Activated naive CD8-positive, alpha-beta T cell (primary cell): ENCODE measurements at regions not wholly inside any gene's neighbourhood (a gene's known extent, or its start where the extent isn't known, plus 50 kb on each side); places are given as distances from the start of the nearest gene placed in this dataset.

Source experiments
- H3K27ac Mint-ChIP-seq: one replicate; pipeline ENCODE4 v1.8.0; 2021; ENCODE audit warnings: mixed read lengths
- H3K27me3 Mint-ChIP-seq: one replicate; pipeline ENCODE4 v1.8.0; 2021; ENCODE audit warnings: mixed read lengths
- H3K36me3 Mint-ChIP-seq: one replicate; pipeline ENCODE4 v1.8.0; 2021; ENCODE audit warnings: mixed read lengths
- H3K4me1 Mint-ChIP-seq: one replicate; pipeline ENCODE4 v1.8.0; 2021; ENCODE audit warnings: low read depth, mixed read lengths
- H3K4me3 Mint-ChIP-seq: one replicate; pipeline ENCODE4 v1.8.0; 2021; ENCODE audit warnings: mild to moderate bottlenecking, mixed read lengths
- H3K9me3 Mint-ChIP-seq: one replicate; pipeline ENCODE4 v1.8.0; 2021; ENCODE audit warnings: low read depth, mixed read lengths

- no peak overlapping the region for H3K4me3 Mint-ChIP-seq
- H3K36me3 Mint-ChIP-seq: no peaks in the 10 kb centered on the region
- H3K4me1 Mint-ChIP-seq: no peaks in the 10 kb centered on the region
- H3K27ac Mint-ChIP-seq: no peak overlapping the region
- peaks cover 36% of the 10 kb centered on the region for H3K9me3 Mint-ChIP-seq
- no peaks in the 10 kb centered on the region for H3K27me3 Mint-ChIP-seq
Measured at GRCh38 chr5:12467799-12468198, 563.6 kb upstream of the CTNND2 start.

- Mint-ChIP-seq H3K36me3 (no peaks in the 10 kb centered on the region), H3K9me3 (peaks cover 23% of the 10 kb centered on the region), H3K27ac (no peak overlapping the region), H3K4me1 (no peaks in the 10 kb centered on the region), H3K4me3 (no peak overlapping the region), H3K27me3 (no peaks in the 10 kb centered on the region)
Measured at GRCh38 chr5:12460493-12461261, 556.4 kb upstream of the CTNND2 start.

GRCh38 chr5:12459326-12459725 is 555.1 kb upstream of the CTNND2 start:
- Mint-ChIP-seq H3K27me3 (no peaks in the 10 kb centered on the region), H3K36me3 (no peaks in the 10 kb centered on the region), H3K9me3 (peaks cover 23% of the 10 kb centered on the region), H3K27ac (no peak overlapping the region), H3K4me3 (no peak overlapping the region), H3K4me1 (no peaks in the 10 kb centered on the region)

- Mint-ChIP-seq H3K36me3 (no peaks in the 10 kb centered on the region), H3K27me3 (no peaks in the 10 kb centered on the region), H3K4me1 (no peaks in the 10 kb centered on the region), H3K27ac (no peak overlapping the region), H3K4me3 (no peak overlapping the region), H3K9me3 (peaks cover 3% of the 10 kb centered on the region)
Measured at GRCh38 chr5:12419075-12419474, 514.8 kb upstream of the CTNND2 start.

- Mint-ChIP-seq H3K9me3 (peaks cover 25% of the 10 kb centered on the region), H3K4me3 (no peak overlapping the region), H3K27me3 (no peaks in the 10 kb centered on the region), H3K4me1 (no peaks in the 10 kb centered on the region), H3K27ac (no peak overlapping the region), H3K36me3 (no peaks in the 10 kb centered on the region)
Measured at GRCh38 chr5:12413585-12413984, 509.3 kb upstream of the CTNND2 start.

GRCh38 chr5:12413075-12413474 is 508.8 kb upstream of the CTNND2 start:
- Mint-ChIP-seq H3K36me3 (no peaks in the 10 kb centered on the region), H3K27me3 (no peaks in the 10 kb centered on the region), H3K9me3 (peaks cover 25% of the 10 kb centered on the region)

GRCh38 chr5:12399868-12400267 is 495.6 kb upstream of the CTNND2 start:
- H3K4me1 Mint-ChIP-seq: no peaks in the 10 kb centered on the region
- H3K4me3 Mint-ChIP-seq: no peak overlapping the region
- H3K27me3 Mint-ChIP-seq: no peaks in the 10 kb centered on the region
- no peaks in the 10 kb centered on the region for H3K36me3 Mint-ChIP-seq
- no peak overlapping the region for H3K27ac Mint-ChIP-seq
- peaks cover 20% of the 10 kb centered on the region for H3K9me3 Mint-ChIP-seq

More at GRCh38 chr5:12413075-12413474, 508.8 kb upstream of the CTNND2 start:
- Mint-ChIP-seq H3K4me1 (no peaks in the 10 kb centered on the region), H3K4me3 (no peak overlapping the region), H3K27ac (no peak overlapping the region)

- no peaks in the 10 kb centered on the region for H3K4me1 Mint-ChIP-seq
- H3K4me3 Mint-ChIP-seq: no peak overlapping the region
- H3K36me3 Mint-ChIP-seq: no peaks in the 10 kb centered on the region
Measured at GRCh38 chr5:12392246-12392645, 488.0 kb upstream of the CTNND2 start.

GRCh38 chr5:12385095-12385494 is 480.8 kb upstream of the CTNND2 start:
- peaks cover 16% of the 10 kb centered on the region for H3K9me3 Mint-ChIP-seq
- no peaks in the 10 kb centered on the region for H3K27me3 Mint-ChIP-seq
- H3K36me3 Mint-ChIP-seq: no peaks in the 10 kb centered on the region
- no peak overlapping the region for H3K27ac Mint-ChIP-seq
- no peak overlapping the region for H3K4me3 Mint-ChIP-seq
- H3K4me1 Mint-ChIP-seq: no peaks in the 10 kb centered on the region

More at GRCh38 chr5:12392246-12392645, 488.0 kb upstream of the CTNND2 start:
- H3K9me3 Mint-ChIP-seq: peaks cover 15% of the 10 kb centered on the region
- no peaks in the 10 kb centered on the region for H3K27me3 Mint-ChIP-seq
- H3K27ac Mint-ChIP-seq: no peak overlapping the region

- Mint-ChIP-seq H3K4me1 (no peaks in the 10 kb centered on the region), H3K27ac (no peak overlapping the region), H3K9me3 (peaks cover 12% of the 10 kb centered on the region), H3K36me3 (no peaks in the 10 kb centered on the region), H3K27me3 (no peaks in the 10 kb centered on the region), H3K4me3 (no peak overlapping the region)
Measured at GRCh38 chr5:12384005-12384404, 479.8 kb upstream of the CTNND2 start.

- Mint-ChIP-seq H3K27me3 (no peaks in the 10 kb centered on the region), H3K27ac (no peak overlapping the region), H3K9me3 (peaks cover 22% of the 10 kb centered on the region), H3K4me1 (no peaks in the 10 kb centered on the region), H3K36me3 (no peaks in the 10 kb centered on the region), H3K4me3 (no peak overlapping the region)
Measured at GRCh38 chr5:12367973-12368372, 463.7 kb upstream of the CTNND2 start.

GRCh38 chr5:12360218-12360617 is 456.0 kb upstream of the CTNND2 start:
- H3K9me3 Mint-ChIP-seq: peaks cover 8% of the 10 kb centered on the region
- no peaks in the 10 kb centered on the region for H3K4me1 Mint-ChIP-seq
- no peak overlapping the region for H3K4me3 Mint-ChIP-seq
- H3K36me3 Mint-ChIP-seq: no peaks in the 10 kb centered on the region
- no peak overlapping the region for H3K27ac Mint-ChIP-seq
- no peaks in the 10 kb centered on the region for H3K27me3 Mint-ChIP-seq

GRCh38 chr5:12358371-12359090 is 454.3 kb upstream of the CTNND2 start:
- Mint-ChIP-seq H3K4me3 (no peak overlapping the region), H3K27me3 (no peaks in the 10 kb centered on the region), H3K4me1 (no peaks in the 10 kb centered on the region), H3K9me3 (peaks cover 8% of the 10 kb centered on the region), H3K27ac (no peak overlapping the region), H3K36me3 (no peaks in the 10 kb centered on the region)

GRCh38 chr5:12357626-12358025 is 453.4 kb upstream of the CTNND2 start:
- peaks cover 8% of the 10 kb centered on the region for H3K9me3 Mint-ChIP-seq
- no peak overlapping the region for H3K27ac Mint-ChIP-seq
- H3K4me3 Mint-ChIP-seq: no peak overlapping the region
- no peaks in the 10 kb centered on the region for H3K27me3 Mint-ChIP-seq
- no peaks in the 10 kb centered on the region for H3K36me3 Mint-ChIP-seq
- H3K4me1 Mint-ChIP-seq: no peaks in the 10 kb centered on the region

GRCh38 chr5:12354686-12355085 is 450.4 kb upstream of the CTNND2 start:
- no peaks in the 10 kb centered on the region for H3K36me3 Mint-ChIP-seq
- H3K4me1 Mint-ChIP-seq: no peaks in the 10 kb centered on the region
- no peaks in the 10 kb centered on the region for H3K27me3 Mint-ChIP-seq
- H3K9me3 Mint-ChIP-seq: peaks cover 17% of the 10 kb centered on the region
- no peak overlapping the region for H3K4me3 Mint-ChIP-seq
- no peak overlapping the region for H3K27ac Mint-ChIP-seq
